GM10266 (cell line): ENCODE measurements at regions not wholly inside any gene's neighbourhood (a gene's known extent, or its start where the extent isn't known, plus 50 kb on each side); places are given as distances from the start of the nearest gene placed in this dataset.

Source experiments
- DNase-seq: peaks from one replicate; pipeline ENCODE4 v3.0.0; 2012; ENCODE audit errors: extremely low spot score
- CTCF ChIP-seq: IDR thresholded peaks from 2 replicates; pipeline ENCODE4 v1.5.1; 2012; ENCODE audit warnings: mild to moderate bottlenecking, low read depth; ENCODE audit not compliant: control insufficient read depth, insufficient read depth; ENCODE audit errors: missing control alignments

- TF ChIP-seq CTCF, result peak; percentile 38
Measured at GRCh38 chr3:148459931-148460513, 237.7 kb upstream of the AGTR1 start.

GRCh38 chr3:148460686-148461085 lies 237.0 kb upstream of the AGTR1 start:
- DNase-seq, result no peak
- TF ChIP-seq CTCF, result no peak

More at GRCh38 chr3:148459931-148460513, 237.7 kb upstream of the AGTR1 start:
- peak; percentile 14 for DNase-seq

DNA sequence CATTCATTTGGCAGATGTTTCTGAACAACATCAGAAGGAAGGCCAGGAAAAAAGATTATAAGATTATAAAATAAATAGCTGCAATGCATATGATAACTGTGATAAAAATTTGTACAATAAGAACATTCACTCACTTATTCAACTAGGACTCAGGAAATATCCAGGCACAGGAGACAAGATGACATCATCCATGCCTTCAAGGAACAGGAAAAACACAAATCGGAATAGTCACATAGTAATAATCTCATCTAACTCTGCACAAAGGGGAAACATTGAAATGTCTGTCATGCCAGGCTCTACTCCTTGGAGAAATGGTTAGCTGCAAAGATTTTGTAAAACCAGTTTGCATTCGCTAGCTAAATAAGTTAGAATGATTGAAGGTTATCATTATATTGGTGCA lies 233.5 kb upstream of the AGTR1 start:
- TF ChIP-seq CTCF, result no peak
- no peak for DNase-seq

- DNase-seq, result no peak
- no peak for TF ChIP-seq CTCF
Measured at GRCh38 chr3:148466143-148466542, 231.6 kb upstream of the AGTR1 start.

- no peak for TF ChIP-seq CTCF
Measured at GRCh38 chr3:148466980-148467740, 230.5 kb upstream of the AGTR1 start.

GRCh38 chr3:148477375-148477774 lies 220.3 kb upstream of the AGTR1 start:
- DNase-seq, result no peak
- TF ChIP-seq CTCF, result no peak

More at GRCh38 chr3:148466980-148467740, 230.5 kb upstream of the AGTR1 start:
- DNase-seq, result no peak

GRCh38 chr3:148493631-148494030 lies 204.1 kb upstream of the AGTR1 start:
- no peak for TF ChIP-seq CTCF
- no peak for DNase-seq
